Right hindlimb (tissue), 1 donor: ENCODE measurements at regions not wholly inside any gene's neighbourhood (a gene's known extent, or its start where the extent isn't known, plus 50 kb on each side); places are given as distances from the start of the nearest gene placed in this dataset.

Source experiments
- DNase-seq: peaks from one replicate; pipeline ENCODE4 v3.0.0-alpha.2; 2018

- no peak for DNase-seq
Observed at GRCh38 chr6:139853302-139853992, 479.0 kb upstream of the CITED2 start.

DNA sequence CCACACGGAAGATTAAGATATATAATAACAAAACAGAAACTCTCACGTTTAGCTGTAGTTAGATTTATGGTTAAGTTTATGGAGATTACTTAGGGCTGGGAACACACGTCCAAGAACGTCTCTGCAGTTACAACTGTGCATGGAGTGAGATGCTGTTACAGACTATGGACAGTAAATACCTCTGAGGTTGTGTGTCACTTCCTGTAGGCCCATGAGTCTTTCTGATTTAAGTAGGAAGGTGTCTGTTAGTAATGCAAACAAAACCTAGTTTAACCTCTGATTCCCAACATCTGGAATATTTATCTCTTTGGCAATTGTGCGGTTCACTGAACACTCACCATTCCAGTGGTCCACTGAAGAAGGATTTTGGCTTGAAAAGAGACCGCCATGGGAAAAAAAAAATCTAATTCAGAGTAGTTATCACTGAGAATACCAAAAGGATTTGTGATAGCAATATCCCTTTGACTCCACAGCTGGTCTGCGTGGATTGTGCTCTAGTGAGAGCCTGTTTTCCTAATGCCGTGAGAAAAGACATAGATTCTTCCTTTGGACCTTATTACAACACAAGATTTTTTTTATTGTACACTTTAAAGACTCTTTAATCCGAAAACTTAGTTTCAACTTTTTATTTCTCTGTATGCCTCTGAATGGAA lies 478.2 kb upstream of the CITED2 start:
- DNase-seq, result no peak

DNA sequence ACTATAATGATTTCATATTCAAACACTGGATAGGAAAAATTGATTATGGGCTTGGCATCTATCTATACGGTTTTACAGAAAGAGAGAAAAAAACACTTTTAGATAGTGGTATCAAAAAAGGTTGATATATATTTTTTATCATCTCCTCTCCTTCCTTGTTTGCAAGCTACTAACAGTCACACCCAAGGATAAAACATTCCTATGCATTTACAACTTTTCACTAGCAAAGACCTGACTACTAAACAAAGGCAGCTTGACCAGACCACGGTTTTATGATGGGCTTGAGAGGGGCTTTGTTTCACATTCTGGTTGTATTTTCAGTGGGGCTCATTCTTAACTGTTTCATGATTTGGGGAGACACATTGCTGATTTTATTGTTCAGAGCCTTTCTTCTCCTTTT lies 477.6 kb upstream of the CITED2 start:
- DNase-seq, result no peak

GRCh38 chr6:139851206-139851605 lies 476.8 kb upstream of the CITED2 start:
- DNase-seq, result no peak

DNA sequence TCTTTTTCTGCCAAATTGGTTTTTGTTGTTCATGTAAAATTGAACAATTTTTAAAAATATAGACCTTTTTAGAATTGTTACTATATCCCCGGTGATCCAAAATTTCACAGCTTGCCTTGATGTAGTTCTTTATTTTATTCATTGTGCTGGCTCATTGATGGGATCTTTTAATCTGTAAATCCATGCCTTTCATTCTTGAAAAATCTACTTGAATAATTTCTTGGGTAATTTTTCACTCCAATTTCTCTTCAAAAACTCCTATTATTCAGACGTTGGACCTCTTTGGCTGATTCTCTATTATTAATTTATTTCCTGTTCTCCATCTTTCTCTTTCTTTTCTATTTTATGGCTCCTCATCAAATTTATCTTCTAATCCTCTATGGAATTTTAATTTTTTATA lies 476.1 kb upstream of the CITED2 start:
- DNase-seq, result no peak

DNA sequence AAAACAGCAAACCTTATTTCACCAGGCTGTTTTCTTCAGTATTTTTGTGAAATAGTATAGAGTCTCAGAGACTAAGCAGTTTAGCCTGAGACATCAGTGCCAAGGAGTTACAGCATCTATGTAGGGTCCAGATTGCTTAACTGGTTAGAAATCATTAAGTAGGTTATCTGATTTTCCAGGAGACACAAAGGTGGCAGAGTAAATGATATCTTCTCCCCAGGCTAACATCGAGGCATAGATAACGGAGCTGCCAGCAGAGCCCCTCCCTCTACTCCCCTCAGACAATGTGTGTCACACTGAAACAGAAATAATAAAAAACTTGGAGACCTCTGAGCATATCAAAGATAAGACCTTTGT lies 473.0 kb upstream of the CITED2 start:
- DNase-seq, result no peak

GRCh38 chr6:139846538-139847456 lies 472.3 kb upstream of the CITED2 start:
- DNase-seq, result no peak

GRCh38 chr6:139844907-139845306 lies 470.5 kb upstream of the CITED2 start:
- DNase-seq, result no peak

DNA sequence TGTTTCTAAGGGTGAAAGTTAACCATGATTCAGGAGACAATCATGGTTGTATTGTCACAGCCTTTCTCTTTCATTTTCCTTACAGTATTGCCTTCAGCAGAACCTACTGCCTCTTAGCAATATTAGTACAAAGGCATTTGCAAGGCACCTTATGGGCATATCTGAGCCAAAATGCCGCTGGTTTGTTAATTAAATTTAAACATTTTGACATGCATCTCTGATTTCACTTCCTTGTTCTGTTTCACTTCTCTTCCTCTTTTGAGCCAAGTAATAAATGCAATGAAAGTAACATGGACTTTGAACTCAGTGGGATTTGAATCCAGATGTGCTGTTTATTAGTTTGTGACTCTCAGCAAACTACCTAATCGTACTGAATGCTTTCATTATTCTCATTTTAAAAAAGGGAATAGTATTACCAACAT lies 467.4 kb upstream of the CITED2 start:
- no peak for DNase-seq

DNA sequence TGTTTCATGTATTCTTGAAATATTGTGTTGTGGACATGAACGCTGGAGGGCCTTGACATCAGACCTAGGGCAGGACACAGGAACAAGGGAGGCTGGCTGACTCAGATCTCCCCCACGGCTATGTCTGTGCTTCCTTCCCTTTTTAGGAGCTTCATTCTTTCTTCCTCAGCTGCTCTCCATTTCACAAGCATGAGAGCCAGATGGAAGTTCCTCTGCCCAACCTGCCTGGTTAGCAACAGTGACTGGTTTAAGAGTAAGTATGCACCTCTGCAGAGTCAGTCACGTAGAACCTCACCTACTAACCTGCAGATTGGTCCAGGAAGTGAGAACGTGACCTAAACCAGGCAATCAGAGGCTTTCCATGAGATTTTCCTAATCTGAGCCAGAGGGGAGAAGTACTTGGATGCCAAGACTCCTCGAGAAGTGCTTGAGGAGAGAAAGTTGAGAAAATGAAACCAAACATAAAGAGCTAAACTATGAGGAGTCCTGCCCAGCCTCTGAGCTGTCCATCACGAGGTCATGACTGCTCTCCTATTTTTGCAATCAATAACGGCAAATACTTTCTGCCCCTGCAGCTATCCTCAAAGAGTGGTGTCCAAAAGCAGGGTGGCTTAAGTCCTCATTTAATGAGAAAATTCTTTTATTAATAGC lies 465.2 kb upstream of the CITED2 start:
- no peak for DNase-seq

- no peak for DNase-seq
Observed at GRCh38 chr6:139834232-139834631, 459.8 kb upstream of the CITED2 start.

DNA sequence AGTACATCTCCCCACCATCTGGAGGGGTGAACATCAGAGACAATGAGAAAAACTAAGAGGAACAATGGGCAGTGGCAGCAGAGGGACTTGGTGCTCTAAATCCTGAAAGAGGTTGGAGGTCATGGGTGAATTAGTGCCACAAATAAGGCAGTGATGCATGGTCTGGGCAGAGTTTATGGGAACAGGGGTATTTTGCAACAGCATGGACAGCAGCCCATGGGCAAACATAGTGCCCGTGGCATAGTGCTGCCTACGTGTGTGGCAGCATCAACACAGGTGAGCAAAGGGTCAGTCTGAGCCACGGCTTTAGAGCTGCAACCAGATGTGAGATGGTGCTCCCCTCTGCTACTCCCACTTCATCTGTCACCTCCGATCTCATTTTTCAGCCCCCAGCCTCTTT lies 459.1 kb upstream of the CITED2 start:
- DNase-seq, result no peak

GRCh38 chr6:139832493-139833305 lies 458.3 kb upstream of the CITED2 start:
- no peak for DNase-seq

DNA sequence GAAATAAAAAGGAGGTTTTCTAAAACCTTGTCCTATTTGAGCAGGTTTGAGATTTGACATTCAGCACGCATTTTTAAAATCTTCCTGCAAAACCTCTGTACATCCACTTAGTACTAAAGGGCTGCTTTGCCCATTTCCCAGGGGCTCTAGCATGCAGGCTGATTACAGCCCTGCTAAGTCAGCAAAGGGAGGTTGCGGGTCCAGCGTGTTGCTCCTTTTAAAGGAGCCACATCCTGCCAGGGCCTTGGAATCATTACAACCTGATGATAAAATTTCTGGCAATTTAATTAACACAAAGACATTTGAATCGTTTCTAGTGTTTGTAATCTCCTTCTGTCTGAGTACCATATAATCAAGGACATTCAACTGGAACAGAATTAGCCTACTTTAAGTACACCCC lies 455.1 kb upstream of the CITED2 start:
- DNase-seq, result no peak

- DNase-seq, result no peak
Observed at GRCh38 chr6:139828751-139829519, 454.5 kb upstream of the CITED2 start.

DNA sequence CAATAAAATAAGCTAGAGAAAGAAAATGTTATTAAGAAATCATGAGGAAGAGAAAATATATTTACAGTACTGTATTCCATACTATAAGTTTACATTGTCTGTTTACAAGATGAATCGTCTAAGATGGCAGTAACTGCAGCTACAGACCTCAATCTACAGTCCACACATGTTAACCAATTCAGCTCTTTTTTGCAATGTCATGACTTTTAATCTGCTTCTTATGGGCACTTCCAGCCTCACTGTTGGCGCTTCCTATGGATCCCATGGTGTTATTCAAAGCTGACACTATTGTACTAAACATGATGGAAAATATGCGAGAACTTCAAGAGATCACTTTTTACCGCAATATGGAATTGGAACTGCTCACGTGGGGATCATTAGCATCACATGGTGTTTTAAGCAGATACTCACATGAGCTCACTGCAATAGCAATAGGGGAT lies 451.5 kb upstream of the CITED2 start:
- DNase-seq, result no peak

- DNase-seq, result no peak
Observed at GRCh38 chr6:139824864-139825263, 450.4 kb upstream of the CITED2 start.

DNA sequence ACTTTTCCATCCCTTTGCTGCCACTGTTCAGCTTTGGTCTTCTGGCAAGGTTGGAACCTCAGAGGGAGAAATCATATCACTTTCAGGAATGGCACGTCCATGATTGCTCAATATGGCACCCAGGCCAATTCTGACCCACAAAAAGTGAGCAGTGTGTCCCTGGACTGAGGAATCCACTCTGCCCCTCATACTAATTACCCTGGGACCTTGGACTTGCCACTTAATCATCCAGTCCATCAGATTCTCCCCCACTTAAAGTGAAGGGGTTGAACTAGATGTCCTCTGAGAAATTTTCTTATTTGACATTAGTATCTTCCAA lies 449.3 kb upstream of the CITED2 start:
- DNase-seq, result no peak

DNA sequence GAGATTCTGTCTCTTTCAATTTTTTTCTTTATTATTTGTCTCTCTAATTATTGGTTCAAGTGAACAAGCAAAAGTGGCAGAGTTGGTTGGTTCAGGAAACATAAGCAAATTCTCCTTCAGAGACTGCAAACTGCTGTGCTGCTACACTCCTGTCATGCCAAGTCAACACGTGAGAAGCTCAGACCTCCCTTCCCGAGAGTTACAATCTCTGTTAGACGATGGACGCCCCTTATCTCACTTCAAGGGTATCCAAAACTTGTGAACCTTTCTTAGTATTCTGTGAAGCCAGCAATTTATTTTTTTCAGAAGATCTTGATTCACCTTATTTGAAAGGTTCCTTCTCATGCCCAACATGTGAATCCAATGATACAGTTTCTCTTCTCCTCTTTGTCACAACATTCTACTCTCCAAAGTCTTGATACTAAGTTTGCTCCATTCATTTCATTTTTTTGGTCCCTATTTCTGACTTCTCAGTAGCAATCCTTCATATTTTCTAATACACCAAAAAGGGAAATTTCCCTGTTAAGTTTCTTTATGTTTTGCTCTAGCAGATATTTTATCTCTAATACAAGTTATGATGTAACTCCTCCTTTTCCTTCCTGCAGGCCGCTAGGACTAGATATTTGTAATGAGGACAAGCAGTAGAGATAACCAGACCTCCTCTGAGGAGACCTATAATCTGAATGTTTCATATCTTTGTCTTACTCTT lies 448.8 kb upstream of the CITED2 start:
- no peak for DNase-seq

DNA sequence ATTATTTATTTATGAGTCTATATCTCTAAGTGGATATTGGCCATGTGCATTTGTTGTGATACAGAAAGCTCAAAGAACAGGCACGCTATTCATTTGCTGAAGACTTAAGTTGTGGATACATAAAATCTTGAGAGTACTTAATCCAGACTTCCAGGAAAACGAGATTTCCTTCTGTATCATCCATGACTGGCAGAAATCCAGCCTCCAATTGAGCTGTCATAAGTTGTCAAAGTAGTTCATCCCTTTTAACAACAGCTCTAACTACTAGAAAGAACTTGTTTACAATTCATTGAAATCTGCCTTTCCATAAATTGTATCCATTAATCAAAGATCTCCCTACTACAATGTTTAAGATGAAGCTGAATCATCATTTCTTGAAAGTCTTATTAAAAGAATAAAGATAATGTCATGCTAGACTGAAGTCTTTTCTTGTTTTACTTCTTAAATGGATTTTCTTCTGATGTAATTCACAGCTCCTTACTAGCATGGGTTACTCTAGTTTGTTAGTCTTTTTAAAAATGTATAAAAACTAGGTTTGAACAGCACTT lies 447.3 kb upstream of the CITED2 start:
- no peak for DNase-seq

DNA sequence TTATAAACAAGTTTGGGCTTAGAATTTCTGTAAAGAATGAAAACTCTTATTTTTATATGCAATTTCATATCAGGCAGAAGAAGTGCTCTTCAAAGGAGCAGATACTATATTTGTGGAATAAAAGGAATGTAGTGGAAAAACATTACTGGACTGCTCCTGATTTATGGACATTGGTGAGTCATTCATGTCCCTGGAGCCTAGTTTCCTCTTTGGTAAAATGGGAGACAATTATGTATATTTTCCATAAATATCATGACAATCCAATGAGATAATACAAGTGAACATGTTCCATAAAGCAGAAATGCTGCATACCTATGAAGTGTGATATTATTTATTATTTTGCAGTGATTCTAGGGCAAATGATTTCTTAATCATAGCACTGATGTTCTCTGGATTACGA lies 445.8 kb upstream of the CITED2 start:
- no peak for DNase-seq
